DND-41 (cell line): ENCODE measurements at regions not wholly inside any gene's neighbourhood (a gene's known extent, or its start where the extent isn't known, plus 50 kb on each side); places are given as distances from the start of the nearest gene placed in this dataset.

Source experiments
- EZH2 ChIP-seq: IDR thresholded peaks from 3 replicates; pipeline ENCODE4 v1.6.1; 2012; ENCODE audit warnings: borderline replicate concordance, low read depth, mild to moderate bottlenecking, moderate library complexity, low read length, inconsistent platforms; ENCODE audit not compliant: severe bottlenecking
- TF ChIP-seq, protein P1 (sequence below): IDR thresholded peaks from 2 replicates; pipeline ENCODE4 v1.5.1; 2012; ENCODE audit warnings: borderline replicate concordance, low read length, moderate library complexity, mild to moderate bottlenecking; ENCODE audit not compliant: poor library complexity, severe bottlenecking; ENCODE audit errors: extremely low read depth

DNA sequence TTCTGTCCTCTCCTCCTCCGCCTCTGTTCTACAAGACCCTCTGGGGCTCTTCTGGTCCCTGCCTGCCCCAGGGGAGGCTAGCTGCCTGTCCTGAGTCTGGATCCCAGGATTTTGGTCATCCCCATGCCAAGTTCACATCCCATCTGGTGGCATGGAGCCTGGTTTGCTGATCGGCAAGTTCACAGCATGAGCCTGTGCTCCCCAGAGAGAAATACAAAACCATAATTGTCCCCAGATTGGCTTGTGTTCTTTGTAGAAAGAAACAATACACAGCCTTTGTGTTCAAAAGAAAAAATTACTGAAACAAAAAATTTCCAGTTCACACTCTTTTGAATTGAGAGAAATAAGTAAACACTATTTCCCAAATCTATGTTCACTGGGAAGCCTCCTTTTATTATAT, 149.4 kb upstream of the ZC3H12A start:
- TF ChIP-seq, protein P1, sequence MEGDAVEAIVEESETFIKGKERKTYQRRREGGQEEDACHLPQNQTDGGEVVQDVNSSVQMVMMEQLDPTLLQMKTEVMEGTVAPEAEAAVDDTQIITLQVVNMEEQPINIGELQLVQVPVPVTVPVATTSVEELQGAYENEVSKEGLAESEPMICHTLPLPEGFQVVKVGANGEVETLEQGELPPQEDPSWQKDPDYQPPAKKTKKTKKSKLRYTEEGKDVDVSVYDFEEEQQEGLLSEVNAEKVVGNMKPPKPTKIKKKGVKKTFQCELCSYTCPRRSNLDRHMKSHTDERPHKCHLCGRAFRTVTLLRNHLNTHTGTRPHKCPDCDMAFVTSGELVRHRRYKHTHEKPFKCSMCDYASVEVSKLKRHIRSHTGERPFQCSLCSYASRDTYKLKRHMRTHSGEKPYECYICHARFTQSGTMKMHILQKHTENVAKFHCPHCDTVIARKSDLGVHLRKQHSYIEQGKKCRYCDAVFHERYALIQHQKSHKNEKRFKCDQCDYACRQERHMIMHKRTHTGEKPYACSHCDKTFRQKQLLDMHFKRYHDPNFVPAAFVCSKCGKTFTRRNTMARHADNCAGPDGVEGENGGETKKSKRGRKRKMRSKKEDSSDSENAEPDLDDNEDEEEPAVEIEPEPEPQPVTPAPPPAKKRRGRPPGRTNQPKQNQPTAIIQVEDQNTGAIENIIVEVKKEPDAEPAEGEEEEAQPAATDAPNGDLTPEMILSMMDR: no peak
- TF ChIP-seq EZH2: no peak
